GM21390 (cell line): ENCODE measurements at regions not wholly inside any gene's neighbourhood (a gene's known extent, or its start where the extent isn't known, plus 50 kb on each side); places are given as distances from the start of the nearest gene placed in this dataset.

ENCODE experiments used
- ATAC-seq: cut with Tn5 transposase; IDR thresholded peaks from one replicate; pipeline ENCODE4 v1.9.1; 2021; ENCODE audit not compliant: unreplicated experiment

- ATAC-seq, result no peak
Observed at GRCh38 chr2:215522237-215522636, 86.4 kb upstream of the FN1 start.

GRCh38 chr2:215521031-215521430, 85.2 kb upstream of the FN1 start:
- no peak for ATAC-seq

- no peak for ATAC-seq
Observed at GRCh38 chr2:215517391-215517790, 81.5 kb upstream of the FN1 start.

GRCh38 chr2:215514516-215514915, 78.6 kb upstream of the FN1 start:
- no peak for ATAC-seq

- no peak for ATAC-seq
Observed at GRCh38 chr2:215511454-215512346, 75.8 kb upstream of the FN1 start.

- no peak for ATAC-seq
Observed at GRCh38 chr2:215507836-215508235, 72.0 kb upstream of the FN1 start.

- no peak for ATAC-seq
Observed at GRCh38 chr2:215507136-215507535, 71.3 kb upstream of the FN1 start.

- no peak for ATAC-seq
Observed at GRCh38 chr2:215506604-215506990, 70.7 kb upstream of the FN1 start.

GRCh38 chr2:215505044-215505786, 69.3 kb upstream of the FN1 start:
- no peak for ATAC-seq

- ATAC-seq, result no peak
Observed at GRCh38 chr2:215504547-215504946, 68.7 kb upstream of the FN1 start.

- ATAC-seq, result no peak
Observed at GRCh38 chr2:215503381-215503780, 67.5 kb upstream of the FN1 start.

GRCh38 chr2:215500466-215500865, 64.6 kb upstream of the FN1 start:
- no peak for ATAC-seq

- ATAC-seq, result no peak
Observed at GRCh38 chr2:215499331-215499730, 63.5 kb upstream of the FN1 start.

GRCh38 chr2:215498431-215498830, 62.6 kb upstream of the FN1 start:
- no peak for ATAC-seq

GRCh38 chr2:215493376-215493775, 57.5 kb upstream of the FN1 start:
- ATAC-seq, result no peak

GRCh38 chr2:215489288-215489848, 53.5 kb upstream of the FN1 start:
- ATAC-seq, result no peak

GRCh38 chr2:215487002-215487372, 51.1 kb upstream of the FN1 start:
- no peak for ATAC-seq

GRCh38 chr2:215486291-215487001, 50.6 kb upstream of the FN1 start:
- no peak for ATAC-seq
